HuH-7.5 (cell line): ENCODE measurements at regions not wholly inside any gene's neighbourhood (a gene's known extent, or its start where the extent isn't known, plus 50 kb on each side); places are given as distances from the start of the nearest gene placed in this dataset.

Experiments
- DNase-seq: peaks from one replicate; pipeline ENCODE4 v3.0.0; 2011; ENCODE audit warnings: low spot score

DNA sequence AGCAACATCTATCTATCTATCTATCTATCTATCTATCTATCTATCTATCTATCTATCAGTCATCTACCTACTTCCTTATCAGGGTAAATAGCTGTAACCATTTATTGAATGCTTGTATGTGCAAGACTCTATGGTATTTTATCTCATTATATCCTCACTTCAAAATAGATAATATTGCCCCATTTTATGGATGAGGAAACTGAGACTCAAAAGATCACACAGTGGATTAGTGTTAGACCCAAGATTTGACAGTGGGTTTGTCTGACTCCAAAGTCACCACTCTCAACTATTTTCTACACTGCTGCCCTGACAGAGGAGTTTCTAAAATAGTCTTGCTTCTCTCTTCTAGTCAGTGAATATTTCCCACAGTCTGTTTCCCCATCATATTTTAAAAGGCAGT lies 94.3 kb upstream of the NR3C1 start:
- no peak for DNase-seq

DNA sequence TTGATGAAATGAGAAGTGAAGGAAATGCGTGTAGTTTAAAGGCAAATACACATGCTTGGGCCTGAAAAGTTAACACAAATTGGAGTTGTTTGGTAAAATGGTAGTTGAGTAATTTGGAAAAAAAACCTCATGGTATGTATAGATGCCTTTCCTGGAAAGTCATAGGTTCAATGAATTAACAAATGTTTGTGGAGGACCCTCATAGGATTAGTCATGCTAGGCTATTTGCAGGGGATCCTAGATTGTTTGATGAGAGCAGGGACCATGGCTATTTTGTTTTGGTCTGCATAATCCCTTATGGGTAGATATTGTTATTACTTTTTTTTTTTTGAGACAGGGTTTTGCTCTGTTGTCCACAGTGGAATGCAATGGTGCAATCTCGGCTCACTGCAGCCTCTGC lies 93.5 kb upstream of the NR3C1 start:
- DNase-seq, result no peak

DNA sequence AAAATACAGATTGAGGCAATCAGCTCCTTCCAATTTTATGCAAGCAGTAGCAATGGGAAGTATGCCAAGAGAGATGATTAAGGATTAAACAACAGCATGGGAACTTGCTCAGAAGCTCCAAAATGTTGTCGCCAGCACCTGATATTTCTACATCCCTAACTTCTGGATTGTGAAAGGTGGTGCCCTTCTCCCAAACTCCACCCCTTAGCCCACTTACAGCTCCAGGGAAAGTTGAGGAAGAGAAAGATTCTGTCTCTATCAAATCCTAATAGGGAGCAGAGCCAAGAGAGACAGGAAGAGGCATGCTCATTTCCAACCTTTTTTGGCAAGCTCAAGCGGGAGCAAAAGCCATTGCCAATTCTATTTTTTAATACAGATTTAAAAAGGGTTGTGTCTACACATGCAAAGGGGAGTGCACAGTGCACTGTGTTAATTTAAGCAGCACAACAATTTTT lies 92.4 kb upstream of the NR3C1 start:
- no peak for DNase-seq

DNA sequence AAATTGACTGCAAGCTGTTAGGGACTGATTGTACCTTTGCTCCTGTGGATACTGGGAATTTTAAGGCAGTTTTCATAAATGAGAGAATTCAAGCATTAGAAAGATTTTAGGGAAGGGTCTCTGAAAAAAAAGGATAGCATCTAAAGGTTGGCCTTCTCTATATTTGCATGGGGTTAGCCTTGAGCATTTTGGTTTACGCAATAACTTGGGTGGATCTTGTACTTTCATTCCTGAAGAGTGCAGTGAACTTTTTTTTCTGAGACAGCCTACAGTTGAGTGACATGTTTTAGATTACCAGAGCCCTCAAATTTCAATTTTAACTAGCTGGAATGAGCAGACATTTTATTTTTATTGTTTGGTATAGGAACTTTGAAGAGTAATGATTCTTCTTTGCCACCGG lies 91.6 kb upstream of the NR3C1 start:
- DNase-seq, result no peak

DNA sequence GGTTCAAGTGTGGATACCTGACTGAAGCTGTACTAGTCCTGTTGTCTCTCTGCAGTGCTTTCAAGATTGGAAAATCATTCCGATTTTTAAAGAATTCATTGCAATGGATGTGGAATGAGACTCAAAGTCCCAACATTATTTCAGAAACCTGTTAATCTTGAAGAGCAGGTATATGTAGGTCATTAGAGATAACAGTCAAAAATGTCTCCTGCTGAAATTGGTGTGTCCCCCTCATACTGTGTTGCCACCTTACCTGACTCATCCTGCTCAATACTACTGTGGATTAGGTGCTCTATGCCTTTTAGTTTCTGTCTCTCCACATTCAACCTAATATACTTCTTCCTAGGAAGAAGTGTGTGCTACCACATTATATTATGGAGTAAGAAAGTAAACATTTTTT lies 91.1 kb upstream of the NR3C1 start:
- DNase-seq, result no peak

DNA sequence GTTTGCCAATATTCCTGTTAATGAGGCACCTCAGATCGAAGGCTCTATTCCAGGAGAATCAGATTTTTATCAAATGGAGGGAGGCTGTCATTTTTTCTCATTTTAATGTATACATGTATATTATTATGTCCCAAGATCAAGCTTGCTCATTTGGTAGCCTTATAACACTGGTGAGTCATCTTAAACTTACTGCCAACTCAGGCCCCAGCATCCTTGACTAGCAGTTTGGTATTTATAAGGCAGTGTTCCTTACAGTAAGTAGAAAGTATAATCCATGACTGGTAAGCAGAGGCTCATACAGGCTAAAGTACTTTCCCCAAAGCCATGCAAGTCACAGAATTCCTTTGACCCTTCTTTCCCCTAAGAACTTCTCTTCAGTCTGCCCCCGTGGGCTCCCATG lies 90.7 kb upstream of the NR3C1 start:
- no peak for DNase-seq

DNA sequence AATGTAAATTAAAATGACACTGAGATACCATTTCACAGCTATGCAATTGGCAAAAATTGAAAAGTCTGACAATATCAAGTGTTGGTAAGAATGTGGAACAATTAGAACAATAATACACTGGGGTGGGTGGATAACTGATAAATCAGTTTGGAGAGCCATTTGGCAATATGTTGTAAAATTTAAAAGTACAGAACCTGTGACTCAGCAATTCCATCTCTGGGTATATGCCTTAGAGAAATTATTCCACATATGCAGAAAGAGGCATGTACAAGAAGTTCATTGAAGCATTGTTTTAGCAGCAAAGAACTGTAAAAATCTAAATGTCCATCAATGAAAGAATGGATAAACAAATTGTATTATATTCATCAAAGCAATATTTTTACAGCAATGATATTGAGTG lies 89.3 kb upstream of the NR3C1 start:
- DNase-seq, result no peak

DNA sequence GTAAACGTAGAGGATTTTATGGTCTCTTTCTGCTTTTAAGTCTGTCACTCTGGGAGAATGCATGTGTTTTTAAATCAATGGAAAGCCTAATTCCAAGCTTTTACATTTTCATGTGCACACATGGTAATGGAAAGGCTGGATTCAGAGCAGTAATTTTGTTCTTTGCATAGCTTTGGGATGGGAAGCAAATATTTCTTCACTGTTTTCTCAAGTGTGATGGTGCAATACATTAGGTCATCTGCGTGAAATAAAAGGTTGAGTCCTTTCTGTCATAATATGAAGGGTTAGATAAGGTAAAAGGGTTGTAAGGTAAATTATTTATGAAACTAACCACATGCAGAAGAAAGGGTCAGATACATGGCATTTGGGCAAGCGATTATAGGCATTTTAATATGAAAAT lies 88.2 kb upstream of the NR3C1 start:
- DNase-seq, result peak; percentile 10

DNA sequence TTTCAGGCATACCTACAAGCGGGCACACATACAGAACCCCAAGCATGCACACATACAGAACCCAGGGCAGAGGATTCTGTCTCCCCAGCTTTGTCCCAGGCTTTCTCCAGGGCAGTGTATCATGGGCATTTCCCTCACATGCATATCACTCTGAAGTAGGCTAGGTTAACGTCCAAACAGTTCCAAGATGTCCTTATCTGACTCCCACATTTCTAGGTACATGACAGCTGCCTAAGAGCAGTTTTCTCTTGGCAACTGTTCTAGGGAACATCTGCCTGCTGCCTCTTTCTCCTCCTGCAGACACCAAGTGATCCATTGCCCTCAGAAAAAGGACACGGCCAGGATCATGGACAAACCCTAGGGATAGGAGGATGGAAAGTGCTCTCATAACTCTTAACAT lies 84.9 kb upstream of the NR3C1 start:
- DNase-seq, result no peak

DNA sequence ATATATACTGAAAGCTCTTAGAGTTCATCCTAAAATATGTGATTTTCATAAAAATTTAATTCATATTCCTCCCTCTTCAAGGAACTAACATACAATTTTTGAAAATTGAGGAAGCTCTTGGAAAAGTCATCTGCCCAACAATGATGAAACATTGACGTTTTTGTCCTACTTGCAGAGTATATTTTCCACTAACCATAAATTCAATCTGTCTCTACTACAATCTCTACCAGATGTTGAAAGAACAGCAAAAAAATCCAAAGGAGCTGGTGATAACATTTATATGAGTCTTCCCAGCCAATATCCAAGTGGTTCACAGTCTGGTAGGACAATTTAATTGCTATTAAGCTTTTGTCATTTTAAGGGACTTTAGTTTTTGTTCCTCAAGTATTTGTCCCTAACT lies 81.1 kb upstream of the NR3C1 start:
- DNase-seq, result no peak

DNA sequence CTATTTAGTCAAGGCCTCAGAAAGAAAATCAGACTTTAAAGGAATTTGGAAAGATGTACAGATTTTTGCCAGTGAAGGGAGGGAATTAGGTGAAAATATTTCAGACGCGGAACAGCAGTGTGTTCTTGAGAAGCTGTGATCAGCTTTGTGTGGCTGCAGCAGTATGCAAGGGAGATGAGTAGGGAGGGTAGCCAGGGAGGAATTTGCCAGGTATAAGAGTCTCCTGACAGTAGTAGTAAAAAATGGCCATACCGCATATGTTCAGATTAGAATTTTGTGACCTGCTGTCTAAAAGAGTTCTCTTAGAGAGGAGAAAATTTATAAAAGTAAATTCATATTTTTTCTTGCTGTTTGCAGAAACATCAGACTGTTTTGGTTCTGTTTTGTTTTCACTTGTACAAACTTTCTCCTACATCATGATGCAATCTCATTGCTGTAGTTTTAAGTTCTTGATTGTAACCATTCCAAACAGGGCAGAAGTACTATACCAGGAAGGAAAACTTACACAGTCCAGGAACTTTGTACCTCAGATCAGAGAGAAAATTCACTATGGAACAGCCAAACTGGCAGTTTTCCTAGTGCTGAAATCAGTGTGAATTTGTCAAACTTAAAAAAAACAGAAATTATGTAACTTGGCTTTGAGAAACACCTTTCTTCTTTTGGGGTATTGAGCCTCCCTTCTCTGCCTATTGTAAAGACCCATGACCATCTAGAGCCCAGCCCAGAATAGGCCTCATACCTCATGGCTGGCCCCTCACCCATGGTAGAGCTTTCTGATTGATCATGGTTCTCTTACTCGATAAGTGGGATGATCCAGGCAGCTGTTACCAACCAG lies 78.4 kb upstream of the NR3C1 start:
- DNase-seq, result no peak

DNA sequence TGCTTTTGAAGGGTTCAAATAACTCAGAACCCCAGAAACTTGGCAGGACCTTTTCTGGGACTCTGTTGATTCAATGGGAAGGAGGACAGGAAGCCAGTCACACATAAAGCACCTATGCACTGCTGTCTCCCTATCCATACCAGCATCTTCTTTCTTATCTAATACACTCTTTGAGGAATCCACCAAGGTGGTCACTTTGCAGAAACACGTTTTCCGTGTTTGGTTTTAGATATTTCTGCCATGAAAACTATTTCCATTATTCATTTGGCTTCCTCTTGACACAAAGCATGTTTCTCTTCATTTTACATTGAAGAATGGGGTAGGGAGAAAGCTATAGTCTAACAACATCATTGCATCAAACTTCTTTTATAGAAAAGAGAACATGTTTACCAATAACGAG lies 76.5 kb upstream of the NR3C1 start:
- no peak for DNase-seq

DNA sequence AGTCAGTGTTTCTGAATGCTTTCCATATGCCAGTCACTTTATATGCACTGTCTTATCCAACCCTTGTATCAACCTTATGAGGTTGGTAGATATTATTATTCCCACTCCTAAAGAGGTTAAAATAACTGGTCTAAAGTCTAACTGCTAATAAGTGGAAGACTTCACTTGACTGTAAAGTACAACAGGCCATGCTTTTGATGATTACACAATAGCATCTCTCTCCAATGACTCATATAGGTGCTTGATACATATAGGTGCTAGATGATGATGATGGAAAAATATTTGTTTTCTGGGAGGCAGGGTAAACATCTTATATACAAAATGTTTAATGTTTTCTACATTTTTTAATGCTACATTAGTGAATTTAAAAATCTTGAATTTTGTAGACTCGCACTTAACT lies 75.9 kb upstream of the NR3C1 start:
- DNase-seq, result no peak

DNA sequence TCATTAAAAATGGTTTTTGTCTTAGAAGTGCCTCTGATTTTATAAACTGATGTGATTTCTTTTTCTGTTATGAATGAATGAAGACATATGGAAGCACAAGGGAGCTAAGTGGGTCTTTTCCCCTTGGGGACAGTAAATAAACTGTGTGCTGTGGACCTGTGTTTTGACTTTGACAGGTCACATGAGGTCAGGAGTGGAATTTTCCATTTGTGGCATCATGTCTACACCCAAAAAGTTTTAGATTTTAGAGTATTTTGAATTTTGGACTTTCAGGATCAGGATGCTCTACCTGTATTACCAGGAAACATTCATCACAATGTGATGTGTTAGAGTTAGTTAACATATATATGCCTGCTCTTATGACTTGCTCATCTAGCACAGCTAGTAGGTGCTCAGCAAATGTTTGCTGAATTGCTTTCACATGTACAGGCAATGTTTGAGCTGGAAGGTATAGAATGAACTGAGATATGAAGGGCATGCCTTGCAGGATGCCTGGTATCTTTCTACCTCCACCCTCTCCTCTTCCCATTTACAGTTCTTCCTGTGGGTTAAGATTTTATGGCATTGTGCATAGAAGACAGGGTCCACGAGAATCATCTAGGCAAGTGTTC lies 73.2 kb upstream of the NR3C1 start:
- DNase-seq, result no peak

DNA sequence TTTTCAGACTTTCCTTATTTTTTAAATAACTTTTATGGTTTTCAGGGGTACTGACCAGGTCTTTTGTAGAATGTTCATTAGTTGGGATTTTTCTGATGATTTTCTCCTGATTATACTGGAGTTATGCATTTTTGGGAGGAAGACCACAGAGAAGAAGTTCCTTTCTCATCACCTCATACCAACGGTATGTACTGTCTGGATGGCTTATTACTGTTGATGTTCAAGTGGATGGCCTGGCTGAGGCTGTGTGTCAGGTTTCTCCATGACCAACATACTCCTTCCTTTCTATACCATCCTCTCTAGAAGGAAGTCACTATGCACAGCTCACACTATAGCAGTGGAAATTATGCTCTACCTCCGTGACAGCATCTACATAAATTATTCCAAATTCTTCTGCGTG lies 71.1 kb upstream of the NR3C1 start:
- DNase-seq, result no peak

DNA sequence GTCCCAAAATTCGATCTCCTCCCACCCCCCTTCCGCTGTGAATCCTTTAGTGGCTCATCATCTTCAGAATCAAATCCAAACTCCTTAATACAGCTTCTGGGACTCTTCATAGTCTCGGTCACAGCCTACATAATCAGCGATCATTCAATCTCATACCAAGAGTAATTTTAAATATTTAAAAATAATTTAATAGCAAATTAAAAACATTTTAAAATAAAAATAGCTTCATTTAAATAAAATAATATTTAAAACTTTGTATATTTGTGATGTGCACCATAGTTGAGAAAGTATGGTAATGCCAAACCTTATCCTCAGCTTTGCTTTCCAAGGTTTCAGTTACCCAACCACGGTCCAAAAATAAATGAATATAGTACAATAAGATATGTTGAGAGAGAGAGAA lies 70.0 kb upstream of the NR3C1 start:
- DNase-seq, result no peak

DNA sequence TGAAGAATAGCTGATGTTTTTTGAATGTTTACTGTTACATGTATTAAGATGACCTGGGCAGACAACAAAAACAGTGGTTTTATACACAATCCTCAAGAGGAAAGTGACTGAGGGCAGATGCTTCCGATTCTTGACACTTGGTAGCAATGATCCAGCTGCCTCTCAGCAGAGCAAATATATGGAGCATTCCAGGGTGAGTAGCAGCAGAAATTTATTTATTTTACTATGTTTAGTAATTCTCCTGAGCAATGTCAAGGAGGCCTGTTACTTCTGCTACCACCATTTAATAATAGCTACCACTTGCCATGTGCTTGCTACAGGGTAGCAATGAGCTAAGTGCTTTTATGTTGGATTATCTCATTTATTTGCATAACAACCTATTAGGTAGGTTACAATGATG lies 69.1 kb upstream of the NR3C1 start:
- no peak for DNase-seq

DNA sequence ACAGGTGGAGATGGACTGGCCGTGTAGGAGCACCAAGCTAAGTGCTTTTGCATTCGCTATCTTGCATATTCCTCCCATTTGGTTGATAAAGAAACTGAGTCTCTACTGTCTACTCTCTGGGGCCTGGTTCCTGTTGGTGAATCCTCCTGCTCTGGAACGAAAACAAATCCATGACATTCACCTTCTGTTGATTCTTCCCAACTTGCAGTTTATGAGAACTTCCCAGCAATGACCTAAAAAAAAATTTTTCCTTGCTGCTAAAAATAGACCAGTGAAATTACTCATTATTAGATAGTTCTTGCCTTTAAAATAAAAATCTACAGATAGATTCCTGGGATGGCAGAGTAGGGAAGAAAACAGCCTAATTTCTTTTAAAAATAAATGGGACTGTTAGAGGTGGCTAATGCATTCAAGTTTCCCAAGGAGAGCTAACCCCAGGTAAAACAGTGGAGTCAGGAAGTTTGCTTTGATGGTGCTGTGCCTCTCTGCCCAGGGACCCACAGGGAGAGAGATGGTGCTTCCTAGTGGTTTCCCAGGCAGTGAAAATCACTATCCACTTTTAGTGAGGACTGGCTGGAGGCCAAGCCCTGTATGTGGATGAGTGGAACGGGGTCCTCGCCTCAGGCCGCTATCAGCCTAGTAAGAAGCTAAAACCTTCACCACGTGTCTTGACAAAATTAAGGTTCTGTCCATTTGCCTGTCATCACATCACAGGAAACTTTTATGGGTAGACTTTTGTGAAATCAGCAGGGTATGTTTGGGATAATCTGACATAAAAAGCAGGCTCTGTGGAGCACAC lies 68.4 kb upstream of the NR3C1 start:
- DNase-seq, result no peak

DNA sequence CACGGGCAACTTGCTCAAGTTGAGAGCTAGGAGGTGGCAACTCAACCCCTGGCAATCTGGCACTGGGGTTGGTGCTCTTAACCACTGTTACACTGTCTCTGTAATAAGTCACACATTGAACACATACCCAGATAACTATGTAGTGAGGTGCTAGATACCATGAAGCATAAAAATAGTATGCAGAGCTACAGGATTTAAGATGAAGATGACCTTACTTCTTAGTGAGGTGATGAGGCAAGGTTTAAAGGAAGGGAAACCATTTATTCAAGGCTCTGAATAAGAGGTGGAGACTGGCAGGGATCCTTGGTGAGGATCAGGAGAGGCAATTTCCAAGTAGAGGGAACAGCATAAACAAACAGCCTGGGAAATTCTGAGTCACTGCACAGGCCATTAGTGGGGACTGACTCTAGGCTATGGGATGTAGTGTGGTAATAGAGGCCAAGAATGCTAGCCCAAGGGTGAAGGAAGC lies 67.6 kb upstream of the NR3C1 start:
- DNase-seq, result no peak

DNA sequence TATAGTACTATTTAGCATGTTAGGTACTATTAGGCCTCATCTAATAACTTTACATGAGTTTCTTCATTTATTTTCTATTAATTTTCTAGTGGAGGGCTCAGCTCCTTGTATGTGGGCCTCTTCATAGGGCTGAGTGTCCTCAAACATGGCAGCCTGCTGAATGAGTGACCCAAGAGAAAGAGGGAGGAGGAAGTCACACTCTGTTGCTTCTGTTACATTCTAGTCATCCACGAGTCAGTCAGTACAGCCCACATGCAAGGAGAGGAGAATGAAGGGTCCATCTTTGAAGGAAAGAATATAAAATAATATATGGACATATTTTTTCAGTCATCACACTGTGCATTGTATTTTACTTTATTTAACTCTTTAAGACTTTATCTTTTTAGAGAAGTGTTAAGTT lies 66.6 kb upstream of the NR3C1 start:
- no peak for DNase-seq

DNA sequence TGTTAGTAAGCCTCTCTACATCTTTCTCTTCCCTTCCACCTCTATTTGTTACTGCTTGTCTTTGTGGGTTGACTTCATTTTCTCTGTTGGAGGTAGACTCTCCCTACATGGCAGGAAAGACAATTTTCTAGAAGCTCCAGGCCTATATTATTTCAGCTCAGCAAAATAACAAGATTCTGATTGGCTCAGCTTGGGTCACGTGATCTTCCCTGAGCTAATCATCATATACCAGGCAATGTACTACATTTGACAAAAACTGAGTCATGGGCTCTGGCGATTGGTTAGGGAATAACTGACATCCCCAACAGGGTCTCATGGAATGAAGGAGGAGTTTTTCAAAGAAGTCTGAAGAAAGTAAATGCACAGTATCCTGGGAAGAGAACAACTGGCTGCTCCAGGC lies 65.6 kb upstream of the NR3C1 start:
- DNase-seq, result no peak

DNA sequence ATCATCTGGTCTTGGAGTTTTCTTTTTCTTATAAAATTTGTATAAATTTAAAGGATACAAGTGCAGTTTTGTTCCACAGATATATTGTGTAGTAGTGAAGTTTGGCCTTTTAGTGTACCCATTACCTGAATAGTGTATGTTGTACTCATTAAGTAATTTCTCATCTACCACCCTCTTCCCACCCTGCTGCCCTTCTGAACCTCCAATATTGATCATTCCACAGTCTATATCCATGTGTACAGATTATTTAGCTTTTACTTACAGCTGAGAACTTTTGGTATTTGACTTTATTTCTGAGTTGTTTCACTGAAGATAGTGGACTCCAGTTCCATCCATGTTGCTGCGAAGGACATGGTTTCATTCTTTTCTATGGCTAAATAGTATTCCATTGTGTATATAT lies 63.1 kb upstream of the NR3C1 start:
- DNase-seq, result no peak
